IMR-90 (cell line): ENCODE measurements at regions not wholly inside any gene's neighbourhood (a gene's known extent, or its start where the extent isn't known, plus 50 kb on each side); places are given as distances from the start of the nearest gene placed in this dataset.

Experiments used
- ATAC-seq: fragments of 200-7000 bp; cut with Tn5 transposase; 2 replicates; pipeline ENCODE4 v1.9.1; 2020; ENCODE audit warnings: low read depth, mild to moderate bottlenecking, moderate library complexity
- BruUV-seq: library from RNA; stranded (reverse); fragments of 400-500 nt; replicated peaks from 2 replicates; lab custom pipeline; 2021; lab: Mats Ljungman, UMichigan
- CTCF ChIA-PET: fragments of 300-600 bp; formaldehyde crosslinking; extraction: SDS; loops from one replicate; lab custom pipeline; 2021; ENCODE audit warnings: antibody characterized with exemption; lab: Yijun Ruan, JAX
- POLR2A ChIA-PET: fragments of 300-600 bp; sonication (Branson Sonifier 250); formaldehyde crosslinking; loops from one replicate; lab custom pipeline; 2022; ENCODE audit warnings: antibody characterized with exemption; ENCODE audit not compliant: unreplicated experiment; lab: Charles Lee
- DNase-seq: peaks from one replicate; pipeline ENCODE4 v3.0.0; 2013
- H2AFZ ChIP-seq: replicated peaks from 2 replicates; pipeline ENCODE3; 2013; ENCODE audit warnings: low read length, mild to moderate bottlenecking; ENCODE audit not compliant: poor library complexity
- H2AK5ac ChIP-seq: 2 replicates; pipeline ENCODE4 v1.6.1; 2013; ENCODE audit warnings: low read depth, low read length, inconsistent platforms
- H2AK9ac ChIP-seq: replicated peaks from 2 replicates; pipeline ENCODE3; 2013; ENCODE audit warnings: mild to moderate bottlenecking, low read depth, low read length, moderate library complexity; ENCODE audit not compliant: poor library complexity
- H2BK120ac ChIP-seq: 2 replicates; pipeline ENCODE4 v1.6.1; 2013; ENCODE audit warnings: low read depth, low read length, inconsistent platforms
- H2BK15ac ChIP-seq: 3 replicates; pipeline ENCODE4 v1.6.1; 2013; ENCODE audit warnings: low read depth, low read length, inconsistent platforms
- H2BK20ac ChIP-seq: 2 replicates; pipeline ENCODE4 v1.6.1; 2013; ENCODE audit warnings: low read depth, mild to moderate bottlenecking, inconsistent platforms, low read length, moderate library complexity
- H2BK5ac ChIP-seq: 2 replicates; pipeline ENCODE4 v1.6.1; 2013; ENCODE audit warnings: mild to moderate bottlenecking, low read depth, low read length, inconsistent platforms; ENCODE audit not compliant: poor library complexity, severe bottlenecking
- H3K14ac ChIP-seq: replicated peaks from 2 replicates; pipeline ENCODE4 v1.6.1; 2013; ENCODE audit warnings: low read depth, low read length, inconsistent platforms
- H3K18ac ChIP-seq: 2 replicates; pipeline ENCODE4 v1.6.1; 2013; ENCODE audit warnings: low read depth, low read length, control low read depth
- H3K23ac ChIP-seq: 2 replicates; pipeline ENCODE4 v1.6.1; 2013; ENCODE audit warnings: low read depth, low read length, inconsistent platforms
- H3K27ac ChIP-seq: 2 replicates; pipeline ENCODE4 v1.5.1; 2013; ENCODE audit warnings: mild to moderate bottlenecking, control low read depth, low read length; ENCODE audit not compliant: insufficient read depth
- H3K27me3 ChIP-seq: 2 replicates; pipeline ENCODE4 v1.6.1; 2013; ENCODE audit warnings: low read length; ENCODE audit not compliant: control insufficient read depth, insufficient read depth
- H3K36me3 ChIP-seq: 2 replicates; pipeline ENCODE4 v1.6.1; 2013; ENCODE audit warnings: low read length, mixed read lengths; ENCODE audit not compliant: control insufficient read depth, insufficient read depth
- H3K4ac ChIP-seq: 2 replicates; pipeline ENCODE4 v1.6.1; 2013; ENCODE audit warnings: low read depth, low read length, inconsistent platforms
- H3K4me1 ChIP-seq: 2 replicates; pipeline ENCODE4 v1.6.1; 2013; ENCODE audit warnings: low read length, mixed read lengths; ENCODE audit not compliant: control insufficient read depth, insufficient read depth
- H3K4me2 ChIP-seq: 2 replicates; pipeline ENCODE4 v1.6.1; 2013; ENCODE audit warnings: low read depth, mild to moderate bottlenecking, control low read depth, low read length, moderate library complexity
- H3K4me3 ChIP-seq: 2 replicates; pipeline ENCODE4 v1.5.1; 2013; ENCODE audit warnings: low read depth, mild to moderate bottlenecking, control low read depth, low read length, moderate library complexity; ENCODE audit not compliant: insufficient read depth
- H3K56ac ChIP-seq: 2 replicates; pipeline ENCODE4 v1.6.1; 2013; ENCODE audit warnings: low read length, inconsistent platforms; ENCODE audit not compliant: insufficient read depth; ENCODE audit errors: extremely low read depth
- H3K79me1 ChIP-seq, 2 experiments: 2 replicates each; pipeline ENCODE4 v1.6.1; 2013; ENCODE audit warnings: low read length in 2 of 2, inconsistent platforms in 1 of 2, low read depth in 1 of 2
- H3K9ac ChIP-seq: 2 replicates; pipeline ENCODE4 v1.6.1; 2013; ENCODE audit warnings: low read depth, low read length, control low read depth
- H3K9me1 ChIP-seq: 2 replicates; pipeline ENCODE4 v1.6.1; 2013; ENCODE audit warnings: low read length, inconsistent platforms; ENCODE audit not compliant: insufficient read depth
- H3K9me3 ChIP-seq: 2 replicates; pipeline ENCODE4 v1.6.1; 2013; ENCODE audit warnings: low read length; ENCODE audit not compliant: control insufficient read depth, insufficient read depth
- H4K20me1 ChIP-seq: 2 replicates; pipeline ENCODE4 v1.6.1; 2013; ENCODE audit warnings: low read length, inconsistent platforms; ENCODE audit not compliant: insufficient read depth
- H4K5ac ChIP-seq: 2 replicates; pipeline ENCODE4 v1.6.1; 2013; ENCODE audit warnings: mild to moderate bottlenecking, low read depth, low read length, control low read depth
- H4K8ac ChIP-seq, 2 experiments: 2 replicates each; pipeline ENCODE4 v1.6.1; 2013; ENCODE audit warnings: low read depth in 2 of 2, low read length in 2 of 2, control low read depth in 1 of 2, inconsistent platforms in 1 of 2
- H4K91ac ChIP-seq: 2 replicates; pipeline ENCODE4 v1.6.1; 2013; ENCODE audit warnings: low read depth, low read length, inconsistent platforms; ENCODE audit not compliant: insufficient read depth
- SMC3 ChIP-seq: fragments of 150-350 bp; IDR thresholded peaks from 2 replicates; pipeline ENCODE4 v1.6.1; 2016; ENCODE audit warnings: low read depth, mild to moderate bottlenecking, antibody characterized with exemption, low read length, moderate library complexity
- dilution Hi-C: fragments of 300-500 bp; cut with HindIII; formaldehyde crosslinking; loops from one replicate; pipeline ENCODE4 v1.14.3; 2018; ENCODE audit warnings: low sequenced_read_pairs; ENCODE audit not compliant: unreplicated experiment
- in situ Hi-C: fragments of 300-500 bp; cut with MboI; formaldehyde crosslinking; loops from 3 replicates; pipeline ENCODE4 v1.14.3; 2019; ENCODE audit warnings: low sequenced_read_pairs, inconsistent platforms, mixed read lengths
- intact Hi-C: fragments of 100-400 bp; cut with micrococcal nuclease; formaldehyde crosslinking; loops from 2 replicates; pipeline ENCODE4 v1.10.0; 2022

DNA sequence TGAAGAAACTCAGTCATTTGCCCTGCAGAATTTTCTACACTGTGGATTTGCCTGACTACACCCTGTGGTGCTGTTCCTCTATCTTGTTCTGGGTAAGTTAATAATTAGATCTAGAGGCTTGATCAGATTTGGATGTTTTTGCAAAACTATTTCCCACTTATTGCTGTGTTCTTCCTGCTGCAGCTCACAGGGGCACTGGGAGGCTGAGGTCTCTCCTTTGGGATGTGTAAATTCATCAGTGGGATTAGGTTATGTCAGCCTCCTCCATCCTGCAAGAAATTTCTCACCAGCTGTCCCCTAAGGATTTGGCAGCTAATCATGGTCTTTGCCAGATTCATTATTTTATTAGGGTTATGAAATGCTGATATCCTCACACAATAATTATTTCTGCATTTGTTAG is 148.1 kb upstream of the ZNF32 start:
- no peak overlapping the region for H3K27ac ChIP-seq
- no peak overlapping the region for H3K14ac ChIP-seq
- H3K4me3 ChIP-seq: no peak overlapping the region
- H3K4me2 ChIP-seq: no peak overlapping the region
- dilution Hi-C loops: no loop called here
- no peaks in the 10 kb centered on the region for H3K79me1 ChIP-seq
- H2AK9ac ChIP-seq: no peak overlapping the region
- H4K8ac ChIP-seq: no peak overlapping the region
- no peak overlapping the region for H3K23ac ChIP-seq
- CTCF ChIA-PET: no interaction called here
- no peaks in the 10 kb centered on the region for H3K27me3 ChIP-seq
- H2AFZ ChIP-seq: no peak overlapping the region
- no peak overlapping the region for H2BK20ac ChIP-seq
- H2BK15ac ChIP-seq: no peak overlapping the region
- no peaks in the 10 kb centered on the region for H3K9me3 ChIP-seq
- no peaks in the 10 kb centered on the region for H3K36me3 ChIP-seq
- H3K4me1 ChIP-seq: peaks cover 6% of the 10 kb centered on the region
- ATAC-seq: no peak
- H2BK5ac ChIP-seq: no peak overlapping the region
- intact Hi-C loops: no loop called here
- no TSS peak for BruUV-seq
- H2AK5ac ChIP-seq: no peak overlapping the region
- no peak overlapping the region for H4K5ac ChIP-seq
- no peak for DNase-seq
- no peak overlapping the region for H3K18ac ChIP-seq
- no peak for TF ChIP-seq SMC3
- no peak overlapping the region for H3K56ac ChIP-seq
- in situ Hi-C loops: no loop called here
- no peak overlapping the region for H3K9ac ChIP-seq
- POLR2A ChIA-PET: no interaction called here
- H4K91ac ChIP-seq: no peak overlapping the region
- no peaks in the 10 kb centered on the region for H3K9me1 ChIP-seq
- no peaks in the 10 kb centered on the region for H4K20me1 ChIP-seq
- no peak overlapping the region for H3K4ac ChIP-seq
- no peak overlapping the region for H2BK120ac ChIP-seq
